ENCODE measurements at regions not wholly inside any gene's neighbourhood (a gene's known extent, or its start where the extent isn't known, plus 50 kb on each side); places are given as distances from the start of the nearest gene placed in this dataset.

DNA sequence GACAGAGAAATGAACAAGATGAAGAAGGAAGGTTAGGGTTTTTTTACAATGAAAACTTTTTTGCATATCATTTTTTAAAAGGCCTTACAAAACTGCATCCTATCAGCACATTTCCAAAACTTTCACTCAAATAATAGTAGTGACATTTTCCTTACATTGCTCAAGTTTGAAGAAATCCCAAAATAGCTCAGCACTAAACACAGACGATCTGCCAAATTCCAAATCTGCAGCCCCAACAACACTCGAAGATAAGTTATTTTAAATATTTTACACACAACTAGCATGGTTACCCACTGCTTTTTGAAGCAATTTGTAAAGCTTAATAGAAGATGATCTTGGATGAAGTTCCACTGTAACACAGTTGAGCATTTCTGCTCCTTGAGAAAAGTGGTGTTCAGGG is 535.6 kb upstream of the ALCAM start:
- no peak for DNase-seq
- H3K36me3 ChIP-seq = no peaks in the 10 kb centered on the region
- H3K4me3 ChIP-seq = no peak overlapping the region
- intact Hi-C loops (cut with DNase I) = no loop called here
- no peak for TF ChIP-seq POLR2A (IDR thresholded peaks at IDR 0.05)
- TF ChIP-seq, protein P1, sequence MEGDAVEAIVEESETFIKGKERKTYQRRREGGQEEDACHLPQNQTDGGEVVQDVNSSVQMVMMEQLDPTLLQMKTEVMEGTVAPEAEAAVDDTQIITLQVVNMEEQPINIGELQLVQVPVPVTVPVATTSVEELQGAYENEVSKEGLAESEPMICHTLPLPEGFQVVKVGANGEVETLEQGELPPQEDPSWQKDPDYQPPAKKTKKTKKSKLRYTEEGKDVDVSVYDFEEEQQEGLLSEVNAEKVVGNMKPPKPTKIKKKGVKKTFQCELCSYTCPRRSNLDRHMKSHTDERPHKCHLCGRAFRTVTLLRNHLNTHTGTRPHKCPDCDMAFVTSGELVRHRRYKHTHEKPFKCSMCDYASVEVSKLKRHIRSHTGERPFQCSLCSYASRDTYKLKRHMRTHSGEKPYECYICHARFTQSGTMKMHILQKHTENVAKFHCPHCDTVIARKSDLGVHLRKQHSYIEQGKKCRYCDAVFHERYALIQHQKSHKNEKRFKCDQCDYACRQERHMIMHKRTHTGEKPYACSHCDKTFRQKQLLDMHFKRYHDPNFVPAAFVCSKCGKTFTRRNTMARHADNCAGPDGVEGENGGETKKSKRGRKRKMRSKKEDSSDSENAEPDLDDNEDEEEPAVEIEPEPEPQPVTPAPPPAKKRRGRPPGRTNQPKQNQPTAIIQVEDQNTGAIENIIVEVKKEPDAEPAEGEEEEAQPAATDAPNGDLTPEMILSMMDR (IDR thresholded peaks at IDR 0.05) = no peak
- no peaks in the 10 kb centered on the region for H3K27me3 ChIP-seq
- 64 to 69% methylated on average over 2 of the region's 2 CpGs for WGBS, 2 donors
- H3K27ac ChIP-seq = no peak overlapping the region
- H3K9me3 ChIP-seq = no peaks in the 10 kb centered on the region
- no peaks in the 10 kb centered on the region for H3K4me1 ChIP-seq

DNA sequence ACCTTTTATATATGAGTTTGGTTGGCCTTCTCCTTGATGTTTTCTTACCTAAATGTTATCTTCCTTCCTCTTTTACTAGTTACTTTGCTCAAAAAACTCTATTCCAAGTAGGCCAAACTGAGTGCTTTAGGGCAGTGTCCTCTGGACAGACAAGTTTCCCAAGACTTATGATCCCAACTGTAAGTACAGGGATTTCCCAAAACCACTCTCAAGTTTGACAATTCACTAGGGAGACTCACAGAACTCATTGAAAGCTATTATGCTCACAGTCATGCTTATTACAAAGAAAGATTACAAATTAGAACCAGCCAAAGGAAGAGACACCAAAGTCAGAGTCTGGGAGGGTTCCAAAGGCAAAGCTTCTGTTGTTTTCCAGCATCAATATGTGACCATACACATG is 534.2 kb upstream of the ALCAM start:
- no peak overlapping the region for H3K27ac ChIP-seq
- TF ChIP-seq, protein P1 (IDR thresholded peaks at IDR 0.05) = no peak
- no peak for TF ChIP-seq POLR2A (IDR thresholded peaks at IDR 0.05)
- intact Hi-C loops (cut with DNase I) = no loop called here
- no peaks in the 10 kb centered on the region for H3K4me1 ChIP-seq
- H3K27me3 ChIP-seq = no peaks in the 10 kb centered on the region
- H3K36me3 ChIP-seq = no peaks in the 10 kb centered on the region
- H3K4me3 ChIP-seq = no peak overlapping the region
- DNase-seq = no peak
- no peaks in the 10 kb centered on the region for H3K9me3 ChIP-seq

DNA sequence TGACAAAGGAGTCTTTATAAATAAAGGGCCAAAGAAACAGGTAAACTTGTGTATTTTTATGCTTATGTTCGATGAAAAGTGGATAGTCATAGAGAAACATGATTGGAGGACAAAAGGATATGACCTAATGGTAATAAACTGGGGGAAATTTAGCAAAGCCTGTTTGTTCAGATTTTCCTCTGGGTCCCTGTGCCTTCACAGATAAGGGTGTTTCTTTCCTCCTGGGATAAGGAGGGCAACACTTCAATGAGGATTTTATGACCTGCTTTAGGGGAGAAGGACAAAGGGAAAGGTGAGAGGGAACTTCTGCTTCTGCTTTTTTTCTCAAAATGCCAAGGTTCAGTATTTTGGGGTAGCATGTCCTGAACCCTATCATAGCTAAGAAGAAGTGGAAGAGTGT is 531.3 kb upstream of the ALCAM start:
- H3K27me3 ChIP-seq = no peaks in the 10 kb centered on the region
- TF ChIP-seq POLR2A (IDR thresholded peaks at IDR 0.05) = no peak
- TF ChIP-seq, protein P1 (IDR thresholded peaks at IDR 0.05) = no peak
- intact Hi-C loops (cut with DNase I) = no loop called here
- H3K27ac ChIP-seq = no peak overlapping the region
- no peak overlapping the region for H3K4me3 ChIP-seq
- H3K9me3 ChIP-seq = no peaks in the 10 kb centered on the region
- no peaks in the 10 kb centered on the region for H3K4me1 ChIP-seq
- DNase-seq = no peak
- 32 to 41% methylated on average over 1 of the region's 1 CpG for WGBS, 2 donors
- no peaks in the 10 kb centered on the region for H3K36me3 ChIP-seq

DNA sequence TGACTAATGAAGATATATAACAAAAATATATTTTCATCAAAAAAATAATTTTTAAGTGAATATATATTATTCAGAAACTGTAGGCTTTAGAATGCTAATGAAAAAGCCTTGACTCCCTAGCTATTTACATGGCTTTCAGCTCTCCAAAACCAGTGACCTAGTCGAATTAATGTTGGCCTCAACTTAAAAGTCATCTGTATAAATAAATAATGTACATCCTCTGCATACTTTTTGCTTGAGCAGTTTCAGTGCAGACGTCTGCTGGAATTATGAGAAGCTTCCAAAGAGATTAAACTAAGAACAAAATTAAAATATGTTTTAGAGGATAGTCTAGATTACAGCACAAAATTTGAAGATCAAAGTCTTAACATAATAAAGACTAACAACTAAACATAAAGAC is 520.4 kb upstream of the ALCAM start:
- no peaks in the 10 kb centered on the region for H3K4me1 ChIP-seq
- H3K27me3 ChIP-seq = no peaks in the 10 kb centered on the region
- intact Hi-C loops (cut with DNase I) = no loop called here
- no peak overlapping the region for H3K4me3 ChIP-seq
- no peak for DNase-seq
- no peaks in the 10 kb centered on the region for H3K36me3 ChIP-seq
- H3K9me3 ChIP-seq = peaks cover 0 to 8% (median 3%) of the 10 kb centered on the region in 3 donors
- TF ChIP-seq, protein P1 (IDR thresholded peaks at IDR 0.05) = no peak
- TF ChIP-seq POLR2A (IDR thresholded peaks at IDR 0.05) = no peak
- H3K27ac ChIP-seq = no peak overlapping the region
- WGBS, 2 donors = 13 to 22% methylated on average over 2 of the region's 2 CpGs

DNA sequence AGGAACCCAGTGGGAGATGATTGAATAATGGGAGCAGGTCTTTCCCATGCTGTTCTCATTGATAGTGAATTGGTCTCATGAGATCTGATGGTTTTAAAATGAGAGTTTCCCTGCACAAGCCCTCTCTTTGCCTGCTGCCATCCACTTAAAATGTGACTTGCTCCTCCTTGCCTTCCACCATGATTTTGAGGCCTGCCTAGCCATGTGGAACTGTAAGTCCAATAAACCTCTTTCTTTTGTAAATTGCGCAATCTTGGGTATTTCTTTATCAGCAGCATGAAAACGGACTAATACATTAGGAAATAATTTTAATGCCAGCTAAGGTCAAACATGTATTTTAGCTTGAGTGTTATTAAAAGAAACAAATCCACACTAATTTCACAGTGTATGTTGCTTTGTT is 517.6 kb upstream of the ALCAM start:
- H3K4me1 ChIP-seq = no peaks in the 10 kb centered on the region

More for the DNA sequence above, 517.6 kb upstream of the ALCAM start:
- Histone ChIP-seq H3K27me3 (no peaks in the 10 kb centered on the region), H3K27ac (no peak overlapping the region), H3K9me3 (peaks cover 0 to 8% (median 3%) of the 10 kb centered on the region in 3 donors), H3K36me3 (no peaks in the 10 kb centered on the region), H3K4me3 (no peak overlapping the region)
- 75 to 86% methylated on average over 2 of the region's 2 CpGs for WGBS, 2 donors
- TF ChIP-seq, protein P1 (IDR thresholded peaks at IDR 0.05) = no peak
- TF ChIP-seq POLR2A (IDR thresholded peaks at IDR 0.05) = no peak
- intact Hi-C loops (cut with DNase I) = no loop called here
- no peak for DNase-seq
